Ascending aorta (tissue), 2 donors: ENCODE measurements at regions not wholly inside any gene's neighbourhood (a gene's known extent, or its start where the extent isn't known, plus 50 kb on each side); places are given as distances from the start of the nearest gene placed in this dataset.
"Not testable (repeated sequence)": the region's sequence is repeated elsewhere in the genome, so short reads cannot be mapped to it uniquely, and the experiment has no call there.

Experiments
- DNase-seq, 2 donors: peaks; one replicate each; pipeline ENCODE4 v3.0.0-alpha.2; 2019; ENCODE audit warnings: low spot score in 2 of 2
- H3K27ac ChIP-seq, 2 donors: fragments of 200-600 bp; sonication (generic); one replicate each; pipeline ENCODE4 v1.5.1; 2016 to 2017; ENCODE audit warnings: mild to moderate bottlenecking in 1 of 2
- H3K27me3 ChIP-seq: fragments of 200-600 bp; sonication (generic); one replicate; pipeline ENCODE4 v1.5.1; 2017
- H3K36me3 ChIP-seq, 2 donors: fragments of 200-600 bp; sonication (generic); one replicate each; pipeline ENCODE4 v1.5.1; 2016
- H3K4me1 ChIP-seq, 2 donors: fragments of 200-600 bp; sonication (generic); one replicate each; pipeline ENCODE4 v1.5.1; 2016 to 2017; ENCODE audit warnings: mild to moderate bottlenecking in 1 of 2
- H3K4me3 ChIP-seq, 2 donors: fragments of 200-600 bp; sonication (generic); one replicate each; pipeline ENCODE4 v1.5.1; 2016 to 2017; ENCODE audit warnings: mild to moderate bottlenecking in 1 of 2
- H3K9me3 ChIP-seq, 2 donors: fragments of 200-600 bp; sonication (generic); one replicate each; pipeline ENCODE4 v1.5.1; 2016
- intact Hi-C: fragments of 100-400 bp; cut with DNase I; formaldehyde crosslinking; loops from one replicate; pipeline ENCODE4 v1.15.1; 2023
- TF ChIP-seq, protein P1 (sequence below), 3 experiments: fragments of 200-600 bp in 2 of 3; fragments of 450-650 bp in 1 of 3; sonication (generic) in 2 of 3; IDR thresholded peaks; one replicate each; pipeline ENCODE4 v1.5.1; 2016 to 2019; ENCODE audit warnings: antibody characterized with exemption in 3 of 3, mild to moderate bottlenecking in 1 of 3, moderate library complexity in 1 of 3

DNA sequence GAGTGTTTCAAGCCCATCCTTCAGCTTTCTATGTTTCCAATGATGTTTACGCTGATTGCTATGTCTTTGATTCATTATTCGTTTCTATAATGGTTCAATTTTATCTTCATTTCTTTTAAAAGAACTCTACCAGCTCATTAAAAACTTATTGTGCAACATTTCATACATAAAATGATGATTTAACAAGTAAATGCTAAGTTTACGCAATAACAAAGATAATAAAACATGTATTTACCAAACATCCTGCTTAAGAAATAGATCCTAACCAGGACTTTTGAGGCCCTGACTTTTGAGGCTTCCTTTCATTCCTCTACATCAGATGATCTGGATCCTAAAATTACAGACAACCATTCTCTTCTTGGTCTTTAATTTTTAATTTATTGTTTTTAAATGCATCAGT lies 86.5 kb upstream of the DLGAP1 start:
- no peaks in the 10 kb centered on the region for H3K27me3 ChIP-seq
- intact Hi-C loops = no loop called here
- H3K9me3 ChIP-seq = peaks cover 0 to 11% of the 10 kb centered on the region in 2 donors
- H3K4me3 ChIP-seq = no peak overlapping the region
- H3K4me1 ChIP-seq = no peaks in the 10 kb centered on the region
- no peak overlapping the region for H3K27ac ChIP-seq
- H3K36me3 ChIP-seq = no peaks in the 10 kb centered on the region
- no peak for DNase-seq
- TF ChIP-seq, protein P1, sequence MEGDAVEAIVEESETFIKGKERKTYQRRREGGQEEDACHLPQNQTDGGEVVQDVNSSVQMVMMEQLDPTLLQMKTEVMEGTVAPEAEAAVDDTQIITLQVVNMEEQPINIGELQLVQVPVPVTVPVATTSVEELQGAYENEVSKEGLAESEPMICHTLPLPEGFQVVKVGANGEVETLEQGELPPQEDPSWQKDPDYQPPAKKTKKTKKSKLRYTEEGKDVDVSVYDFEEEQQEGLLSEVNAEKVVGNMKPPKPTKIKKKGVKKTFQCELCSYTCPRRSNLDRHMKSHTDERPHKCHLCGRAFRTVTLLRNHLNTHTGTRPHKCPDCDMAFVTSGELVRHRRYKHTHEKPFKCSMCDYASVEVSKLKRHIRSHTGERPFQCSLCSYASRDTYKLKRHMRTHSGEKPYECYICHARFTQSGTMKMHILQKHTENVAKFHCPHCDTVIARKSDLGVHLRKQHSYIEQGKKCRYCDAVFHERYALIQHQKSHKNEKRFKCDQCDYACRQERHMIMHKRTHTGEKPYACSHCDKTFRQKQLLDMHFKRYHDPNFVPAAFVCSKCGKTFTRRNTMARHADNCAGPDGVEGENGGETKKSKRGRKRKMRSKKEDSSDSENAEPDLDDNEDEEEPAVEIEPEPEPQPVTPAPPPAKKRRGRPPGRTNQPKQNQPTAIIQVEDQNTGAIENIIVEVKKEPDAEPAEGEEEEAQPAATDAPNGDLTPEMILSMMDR (IDR thresholded peaks at IDR 0.05) = no peak

- Histone ChIP-seq H3K36me3 (no peaks in the 10 kb centered on the region), H3K9me3 (peaks cover 0 to 11% of the 10 kb centered on the region in 2 donors), H3K4me1 (no peaks in the 10 kb centered on the region), H3K4me3 (no peak overlapping the region), H3K27ac (no peak overlapping the region), H3K27me3 (no peaks in the 10 kb centered on the region)
- TF ChIP-seq, protein P1 (IDR thresholded peaks at IDR 0.05) = no peak
- DNase-seq = no peak
- intact Hi-C loops = no loop called here
Observed at GRCh38 chr18:4536447-4536846, 81.3 kb upstream of the DLGAP1 start.

DNA sequence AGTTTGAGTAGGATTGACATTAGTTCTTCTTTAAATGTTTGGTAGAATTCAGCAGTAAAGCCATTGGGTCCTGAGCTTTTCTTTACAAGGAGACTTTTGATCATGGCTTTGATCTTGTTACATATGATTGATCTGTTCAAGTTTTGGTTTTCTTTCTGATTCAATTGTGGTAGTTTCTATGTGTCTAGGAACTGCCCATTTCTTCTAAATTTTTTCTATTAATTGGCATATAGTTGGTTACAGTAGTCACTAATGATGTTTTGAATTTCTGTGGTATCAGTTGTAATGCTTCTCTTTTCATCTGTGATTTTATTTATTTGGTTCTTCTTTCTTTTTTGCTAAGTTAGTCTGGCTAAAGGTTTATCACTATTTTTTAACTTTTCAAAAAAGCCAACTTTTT lies 73.3 kb upstream of the DLGAP1 start:
- no peak for DNase-seq
- Histone ChIP-seq H3K4me3 (no peak overlapping the region), H3K27me3 (no peaks in the 10 kb centered on the region), H3K4me1 (no peaks in the 10 kb centered on the region), H3K36me3 (no peaks in the 10 kb centered on the region), H3K9me3 (peaks cover 0 to 4% of the 10 kb centered on the region in 2 donors), H3K27ac (no peak overlapping the region)
- TF ChIP-seq, protein P1 (IDR thresholded peaks at IDR 0.05) = no peak
- intact Hi-C loops = no loop called here

GRCh38 chr18:4527826-4528225 lies 72.7 kb upstream of the DLGAP1 start:
- H3K9me3 ChIP-seq, H3K4me3 ChIP-seq, DNase-seq, H3K27me3 ChIP-seq, intact Hi-C loops, H3K4me1 ChIP-seq, H3K36me3 ChIP-seq, H3K27ac ChIP-seq: not testable (repeated sequence)

- Histone ChIP-seq H3K4me1 (no peaks in the 10 kb centered on the region), H3K27ac (no peak overlapping the region), H3K36me3 (no peaks in the 10 kb centered on the region), H3K27me3 (no peaks in the 10 kb centered on the region), H3K9me3 (peaks cover 0 to 4% of the 10 kb centered on the region in 2 donors), H3K4me3 (no peak overlapping the region)
- intact Hi-C loops = no loop called here
- DNase-seq = no peak
- TF ChIP-seq, protein P1 (IDR thresholded peaks at IDR 0.05) = no peak
Observed at GRCh38 chr18:4524096-4524495, 69.0 kb upstream of the DLGAP1 start.

- Histone ChIP-seq H3K27ac (no peak overlapping the region), H3K4me1 (no peaks in the 10 kb centered on the region), H3K36me3 (no peaks in the 10 kb centered on the region), H3K27me3 (no peaks in the 10 kb centered on the region), H3K4me3 (no peak overlapping the region), H3K9me3 (no peaks in the 10 kb centered on the region)
- TF ChIP-seq, protein P1 (IDR thresholded peaks at IDR 0.05) = no peak
- intact Hi-C loops = no loop called here
- no peak for DNase-seq
Observed at GRCh38 chr18:4511166-4511565, 56.1 kb upstream of the DLGAP1 start.
